Glutamatergic neuron (in vitro differentiated cells): ENCODE measurements at regions not wholly inside any gene's neighbourhood (a gene's known extent, or its start where the extent isn't known, plus 50 kb on each side); places are given as distances from the start of the nearest gene placed in this dataset.

Experiments
- DNase-seq: peaks from one replicate; pipeline ENCODE4 v3.0.0; 2022
- H3K27ac Mint-ChIP-seq: one replicate; pipeline ENCODE4 v1.8.0; 2020; ENCODE audit warnings: mild to moderate bottlenecking, mixed read lengths, inconsistent platforms; ENCODE audit not compliant: unreplicated experiment
- H3K27me3 Mint-ChIP-seq: one replicate; pipeline ENCODE4 v1.8.0; 2020; ENCODE audit warnings: mild to moderate bottlenecking, moderate library complexity, mixed read lengths, inconsistent platforms; ENCODE audit not compliant: unreplicated experiment
- H3K36me3 Mint-ChIP-seq: one replicate; pipeline ENCODE4 v1.8.0; 2020; ENCODE audit warnings: mild to moderate bottlenecking, mixed read lengths, inconsistent platforms; ENCODE audit not compliant: unreplicated experiment
- H3K4me1 Mint-ChIP-seq: one replicate; pipeline ENCODE4 v1.8.0; 2020; ENCODE audit warnings: mild to moderate bottlenecking, low read depth, mixed read lengths, inconsistent platforms; ENCODE audit not compliant: unreplicated experiment
- H3K4me3 Mint-ChIP-seq: one replicate; pipeline ENCODE4 v1.8.0; 2020; ENCODE audit warnings: mild to moderate bottlenecking, mixed read lengths, inconsistent platforms; ENCODE audit not compliant: unreplicated experiment
- H3K9me3 Mint-ChIP-seq: one replicate; pipeline ENCODE4 v1.8.0; 2020; ENCODE audit warnings: mild to moderate bottlenecking, moderate library complexity, mixed read lengths, inconsistent platforms; ENCODE audit not compliant: unreplicated experiment
- CTCF ChIP-seq: fragments of 200-600 bp; sonication (generic); IDR thresholded peaks from one replicate; pipeline ENCODE4 v1.5.0; 2021; ENCODE audit not compliant: partially characterized antibody, unreplicated experiment

GRCh38 chr14:37698840-37699777 is 103.7 kb downstream of the TTC6 start:
- H3K27ac Mint-ChIP-seq: no peak overlapping the region
- no peaks in the 10 kb centered on the region for H3K9me3 Mint-ChIP-seq
- TF ChIP-seq CTCF: no peak
- no peak for DNase-seq
- no peaks in the 10 kb centered on the region for H3K27me3 Mint-ChIP-seq
- H3K4me3 Mint-ChIP-seq: no peak overlapping the region
- peaks cover under 1% of the 10 kb centered on the region for H3K36me3 Mint-ChIP-seq
- H3K4me1 Mint-ChIP-seq: no peaks in the 10 kb centered on the region

DNA sequence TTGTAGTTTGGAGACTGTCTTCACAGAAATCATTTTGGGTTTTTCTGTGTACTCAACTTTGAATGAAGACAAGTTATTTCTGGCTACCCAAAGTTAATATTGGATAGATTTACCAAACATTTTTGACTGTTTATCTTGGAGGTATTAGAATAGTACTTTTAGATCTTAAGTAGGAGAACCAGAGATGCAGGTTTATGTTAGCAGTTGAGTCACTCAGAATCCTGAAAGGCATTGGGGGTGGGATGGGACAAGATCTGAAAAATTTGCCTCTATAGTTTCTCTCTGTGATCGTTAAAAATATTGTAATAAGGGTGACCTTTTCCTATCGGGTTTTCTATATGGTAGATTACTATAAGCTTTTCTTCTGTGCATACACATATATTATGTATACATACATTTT is 112.3 kb downstream of the TTC6 start:
- H3K36me3 Mint-ChIP-seq: no peaks in the 10 kb centered on the region
- H3K4me3 Mint-ChIP-seq: no peak overlapping the region
- TF ChIP-seq CTCF: no peak
- DNase-seq: no peak
- peaks cover 6% of the 10 kb centered on the region for H3K4me1 Mint-ChIP-seq
- peaks cover 1% of the 10 kb centered on the region for H3K27me3 Mint-ChIP-seq
- peaks cover under 1% of the 10 kb centered on the region for H3K9me3 Mint-ChIP-seq
- no peak overlapping the region for H3K27ac Mint-ChIP-seq

GRCh38 chr14:37708481-37708880 is 113.1 kb downstream of the TTC6 start:
- Mint-ChIP-seq H3K4me3 (no peak overlapping the region), H3K4me1 (peaks cover 6% of the 10 kb centered on the region), H3K36me3 (no peaks in the 10 kb centered on the region), H3K27me3 (peaks cover 1% of the 10 kb centered on the region), H3K27ac (no peak overlapping the region), H3K9me3 (peaks cover 1% of the 10 kb centered on the region)
- TF ChIP-seq CTCF: no peak
- DNase-seq: no peak

GRCh38 chr14:37709419-37710195 is 114.2 kb downstream of the TTC6 start:
- DNase-seq: no peak
- no peaks in the 10 kb centered on the region for H3K36me3 Mint-ChIP-seq
- peaks cover 6% of the 10 kb centered on the region for H3K4me1 Mint-ChIP-seq
- no peak overlapping the region for H3K27ac Mint-ChIP-seq
- peak; percentile 20 for TF ChIP-seq CTCF
- H3K4me3 Mint-ChIP-seq: no peak overlapping the region
- peaks cover 1% of the 10 kb centered on the region for H3K9me3 Mint-ChIP-seq
- peaks cover 1% of the 10 kb centered on the region for H3K27me3 Mint-ChIP-seq
